ENCODE measurements at regions not wholly inside any gene's neighbourhood (a gene's known extent, or its start where the extent isn't known, plus 50 kb on each side); places are given as distances from the start of the nearest gene placed in this dataset.

GRCh38 chr2:38232454-38232853 is 144.6 kb downstream of the ATL2 start:
- Histone ChIP-seq H3K4me1 (peaks cover 0 to 10% (median 7%) of the 10 kb centered on the region in 4 donors), H3K27ac (replicated peaks in 1 of 4) (peak overlapping the region in 1 of 4 donors; percentile 2), H3K9me3 (no peaks in the 10 kb centered on the region), H3K36me3 (no peaks in the 10 kb centered on the region), H3K27me3 (no peaks in the 10 kb centered on the region), H3K4me3 (no peak overlapping the region)
- WGBS: 100% methylated on average over 1 of the region's 1 CpG
- intact Hi-C loops (cut with DNase I): no loop called here
- no peak for TF ChIP-seq EP300 (IDR thresholded peaks at IDR 0.05)
- TF ChIP-seq POLR2A (IDR thresholded peaks at IDR 0.05; ENCODE audit: low read depth): no peak
- no peak for TF ChIP-seq POLR2AphosphoS5 (IDR thresholded peaks at IDR 0.05)
- no peak for TF ChIP-seq CTCF (IDR thresholded peaks at IDR 0.05)
- no peak for DNase-seq (ENCODE audit: extremely low spot score)

GRCh38 chr2:38230756-38231155 is 146.3 kb downstream of the ATL2 start:
- 63% methylated on average over 4 of the region's 4 CpGs for WGBS
- intact Hi-C loops (cut with DNase I): no loop called here

GRCh38 chr2:38228753-38229152 is 148.3 kb downstream of the ATL2 start:
- Histone ChIP-seq H3K9me3 (no peaks in the 10 kb centered on the region), H3K36me3 (no peaks in the 10 kb centered on the region), H3K27me3 (no peaks in the 10 kb centered on the region), H3K27ac (replicated peaks in 1 of 4) (no peak overlapping the region), H3K4me1 (peaks cover 0 to 10% (median 7%) of the 10 kb centered on the region in 4 donors), H3K4me3 (no peak overlapping the region)
- intact Hi-C loops (cut with DNase I): no loop called here
- no peak for TF ChIP-seq POLR2A (IDR thresholded peaks at IDR 0.05; ENCODE audit: low read depth)
- no peak for TF ChIP-seq POLR2AphosphoS5 (IDR thresholded peaks at IDR 0.05)
- no peak for TF ChIP-seq EP300 (IDR thresholded peaks at IDR 0.05)
- no peak for TF ChIP-seq CTCF (IDR thresholded peaks at IDR 0.05)
- DNase-seq (ENCODE audit: extremely low spot score): no peak

More at GRCh38 chr2:38230756-38231155, 146.3 kb downstream of the ATL2 start:
- H3K36me3 ChIP-seq: no peaks in the 10 kb centered on the region
- H3K4me1 ChIP-seq: peaks cover 0 to 10% (median 7%) of the 10 kb centered on the region in 4 donors
- no peak overlapping the region for H3K27ac ChIP-seq (replicated peaks in 1 of 4)
- H3K4me3 ChIP-seq: no peak overlapping the region
- TF ChIP-seq POLR2AphosphoS5 (IDR thresholded peaks at IDR 0.05): no peak
- TF ChIP-seq POLR2A (IDR thresholded peaks at IDR 0.05; ENCODE audit: low read depth): no peak
- TF ChIP-seq EP300 (IDR thresholded peaks at IDR 0.05): no peak
- no peak for TF ChIP-seq CTCF (IDR thresholded peaks at IDR 0.05)
- H3K27me3 ChIP-seq: no peaks in the 10 kb centered on the region
- no peaks in the 10 kb centered on the region for H3K9me3 ChIP-seq
- DNase-seq (ENCODE audit: extremely low spot score): no peak

- 92% methylated on average over 1 of the region's 1 CpG for WGBS
- Histone ChIP-seq H3K4me1 (no peaks in the 10 kb centered on the region), H3K27ac (replicated peaks in 1 of 4) (no peak overlapping the region), H3K9me3 (no peaks in the 10 kb centered on the region), H3K36me3 (no peaks in the 10 kb centered on the region), H3K27me3 (no peaks in the 10 kb centered on the region), H3K4me3 (no peak overlapping the region)
- no peak for TF ChIP-seq EP300 (IDR thresholded peaks at IDR 0.05)
- no peak for TF ChIP-seq POLR2A (IDR thresholded peaks at IDR 0.05; ENCODE audit: low read depth)
- no peak for TF ChIP-seq CTCF (IDR thresholded peaks at IDR 0.05)
- no peak for TF ChIP-seq POLR2AphosphoS5 (IDR thresholded peaks at IDR 0.05)
- DNase-seq (ENCODE audit: extremely low spot score): no peak
- intact Hi-C loops (cut with DNase I): no loop called here
Measured at GRCh38 chr2:38224821-38225437, 149.0 kb upstream of the CYP1B1 start.

GRCh38 chr2:38224181-38224580 is 148.2 kb upstream of the CYP1B1 start:
- H3K36me3 ChIP-seq: no peaks in the 10 kb centered on the region
- no peak for TF ChIP-seq EP300 (IDR thresholded peaks at IDR 0.05)
- WGBS: 84% methylated on average over 2 of the region's 2 CpGs
- no peak for DNase-seq (ENCODE audit: extremely low spot score)
- H3K27ac ChIP-seq (replicated peaks in 1 of 4): no peak overlapping the region
- H3K9me3 ChIP-seq: no peaks in the 10 kb centered on the region
- no peaks in the 10 kb centered on the region for H3K27me3 ChIP-seq
- intact Hi-C loops (cut with DNase I): no loop called here
- H3K4me3 ChIP-seq: no peak overlapping the region
- peaks cover 0 to 3% (median 1%) of the 10 kb centered on the region in 4 donors for H3K4me1 ChIP-seq
